ENCODE measurements at regions not wholly inside any gene's neighbourhood (a gene's known extent, or its start where the extent isn't known, plus 50 kb on each side); places are given as distances from the start of the nearest gene placed in this dataset.

- no peak for TF ChIP-seq CHD2 (IDR thresholded peaks at IDR 0.05; ENCODE audit: low read length, partially characterized antibody)
These were observed 294.2 kb downstream of the TDRD3 start (continued) for GRCh38 chr13:60691268-60691667.

GRCh38 chr13:60690604-60691003 is 293.6 kb downstream of the TDRD3 start:
- Histone ChIP-seq H3F3A (replicated peaks; ENCODE audit: insufficient read depth) (no peaks in the 10 kb centered on the region), H3K4me1 (ENCODE audit: control insufficient read depth in 1 of 2, insufficient read depth in 2 of 2, low read depth in 1 of 2, low read length in 1 of 2) (no peaks in the 10 kb centered on the region), H3K79me2 (ENCODE audit: insufficient read depth) (no peaks in the 10 kb centered on the region), H2AFZ (ENCODE audit: low read depth) (no peak overlapping the region), H3K27me3 (ENCODE audit: insufficient read depth) (no peaks in the 10 kb centered on the region), H3K4me2 (no peak overlapping the region), H3K9ac (no peak overlapping the region), H3K27ac (ENCODE audit: low read depth in 2 of 2, low read length in 1 of 2) (no peak overlapping the region), H3K9me2 (no peaks in the 10 kb centered on the region), H3K9me3 (no peaks in the 10 kb centered on the region), H3K36me3 (replicated peaks in 1 of 2; ENCODE audit: control insufficient read depth in 1 of 2, insufficient read depth in 2 of 2, low read length in 1 of 2) (no peaks in the 10 kb centered on the region), H3K4me3 (ENCODE audit: low read depth in 2 of 2, low read length in 1 of 2) (no peak overlapping the region), H4K20me1 (ENCODE audit: insufficient read depth) (no peaks in the 10 kb centered on the region)
- ChIA-PET CTCF (interaction anchor here (2.0 kb wide), 1 partner anchor 63 kb away, joined by 7 read pairs; no protein-coding TSS in a partner anchor), POLR2A (no interaction called here)
- DNase-seq = no peak
- TF ChIP-seq CTCF (IDR thresholded peaks at IDR 0.05) = no peak
- no peak for TF ChIP-seq RAD21 (IDR thresholded peaks at IDR 0.05; ENCODE audit: low read length)
- TF ChIP-seq MXI1 (IDR thresholded peaks at IDR 0.05; ENCODE audit: low read depth, low read length) = no peak
- no peak for TF ChIP-seq JUND (IDR thresholded peaks at IDR 0.05)
- no peak for TF ChIP-seq YY1 (IDR thresholded peaks at IDR 0.05; ENCODE audit: low read depth)
- no peak for TF ChIP-seq MEF2A (IDR thresholded peaks at IDR 0.05; ENCODE audit: borderline replicate concordance, low read depth)
- TF ChIP-seq CHD2 (IDR thresholded peaks at IDR 0.05; ENCODE audit: low read length, partially characterized antibody) = no peak
- TF ChIP-seq EP300 (IDR thresholded peaks at IDR 0.05; ENCODE audit: borderline replicate concordance in 1 of 2, low read depth in 1 of 2, low read length in 1 of 2) = no peak
- TF ChIP-seq GATA2 (CRISPR knock-in tag; IDR thresholded peaks at IDR 0.05) = no peak
- no peak for TF ChIP-seq ZBTB33 (IDR thresholded peaks at IDR 0.05; ENCODE audit: borderline replicate concordance, low read depth)
- TF ChIP-seq IRF3 (IDR thresholded peaks at IDR 0.05; ENCODE audit: low read depth, low read length) = no peak
- TF ChIP-seq MAX (IDR thresholded peaks at IDR 0.05; ENCODE audit: low read depth) = no peak
- no peak for TF ChIP-seq PBX3 (IDR thresholded peaks at IDR 0.05)
- no peak for TF ChIP-seq REST (IDR thresholded peaks at IDR 0.05; ENCODE audit: low read depth, low read length)
- 29% methylated on average over 6 of the region's 6 CpGs for WGBS (ENCODE audit: low lambda C conversion rate)

All from SK-N-SH (cell line).